Osteoblast (primary cell): ENCODE measurements at regions not wholly inside any gene's neighbourhood (a gene's known extent, or its start where the extent isn't known, plus 50 kb on each side); places are given as distances from the start of the nearest gene placed in this dataset.

Source experiments
- DNase-seq: peaks from one replicate; pipeline ENCODE4 v3.0.0; 2011; ENCODE audit warnings: low spot score, mixed read lengths; ENCODE audit not compliant: insufficient read length; ENCODE audit errors: missing footprints
- H2AFZ ChIP-seq: 2 replicates; pipeline ENCODE4 v1.6.0; 2011; ENCODE audit warnings: mild to moderate bottlenecking, low read length
- H3K27ac ChIP-seq: 2 replicates; pipeline ENCODE4 v1.5.1; 2011; ENCODE audit warnings: mild to moderate bottlenecking, low read depth, low read length, moderate library complexity
- H3K27me3 ChIP-seq: 2 replicates; pipeline ENCODE4 v1.6.0; 2012; ENCODE audit warnings: mild to moderate bottlenecking, control low read depth, inconsistent platforms, low read length, moderate library complexity; ENCODE audit not compliant: insufficient read depth
- H3K36me3 ChIP-seq: 2 replicates; pipeline ENCODE4 v1.5.1; 2011; ENCODE audit warnings: mild to moderate bottlenecking, low read length, control low read depth, moderate library complexity; ENCODE audit not compliant: insufficient read depth
- H3K4me1 ChIP-seq: 2 replicates; pipeline ENCODE4 v1.5.1; 2011; ENCODE audit warnings: mild to moderate bottlenecking, low read length, control low read depth, moderate library complexity; ENCODE audit not compliant: insufficient read depth
- H3K4me2 ChIP-seq: 2 replicates; pipeline ENCODE4 v1.6.0; 2011; ENCODE audit warnings: mild to moderate bottlenecking, low read length; ENCODE audit not compliant: insufficient read depth
- H3K4me3 ChIP-seq: fragments of 200-600 bp; sonication (generic); 3 replicates; pipeline ENCODE4 v1.5.1; 2012; ENCODE audit warnings: mild to moderate bottlenecking, low read length, inconsistent platforms; ENCODE audit not compliant: insufficient read depth
- H3K79me2 ChIP-seq: 2 replicates; pipeline ENCODE4 v1.6.0; 2012; ENCODE audit warnings: mild to moderate bottlenecking, low read length, control low read depth, inconsistent platforms; ENCODE audit not compliant: insufficient read depth
- H3K9me3 ChIP-seq: 2 replicates; pipeline ENCODE4 v1.5.1; 2011; ENCODE audit warnings: low read depth, low read length, control low read depth
- H4K20me1 ChIP-seq: 2 replicates; pipeline ENCODE4 v1.6.0; 2012; ENCODE audit warnings: mild to moderate bottlenecking, low read length, control low read depth; ENCODE audit not compliant: insufficient read depth
- CTCF ChIP-seq: IDR thresholded peaks from 2 replicates; pipeline ENCODE4 v1.5.1; 2011; ENCODE audit warnings: mild to moderate bottlenecking, low read depth, low read length, moderate library complexity; ENCODE audit errors: extremely low read depth

GRCh38 chr5:174626369-174626920, 97.9 kb upstream of the MSX2 start:
- H2AFZ ChIP-seq: no peak overlapping the region
- H3K79me2 ChIP-seq: no peaks in the 10 kb centered on the region
- H3K36me3 ChIP-seq: no peaks in the 10 kb centered on the region
- no peak overlapping the region for H3K27ac ChIP-seq
- H3K4me1 ChIP-seq: no peaks in the 10 kb centered on the region
- no peak for TF ChIP-seq CTCF
- H3K4me2 ChIP-seq: no peak overlapping the region
- no peaks in the 10 kb centered on the region for H4K20me1 ChIP-seq
- H3K9me3 ChIP-seq: no peaks in the 10 kb centered on the region
- DNase-seq: no peak
- no peak overlapping the region for H3K4me3 ChIP-seq
- H3K27me3 ChIP-seq: no peaks in the 10 kb centered on the region

- Histone ChIP-seq H3K4me1 (no peaks in the 10 kb centered on the region), H3K27me3 (no peaks in the 10 kb centered on the region), H3K36me3 (no peaks in the 10 kb centered on the region)
Observed at GRCh38 chr5:174636094-174636493, 88.3 kb upstream of the MSX2 start.

GRCh38 chr5:174642816-174643405, 81.5 kb upstream of the MSX2 start:
- DNase-seq: no peak
- no peak overlapping the region for H3K4me2 ChIP-seq
- no peak for TF ChIP-seq CTCF
- no peaks in the 10 kb centered on the region for H4K20me1 ChIP-seq
- no peaks in the 10 kb centered on the region for H3K9me3 ChIP-seq
- H3K4me1 ChIP-seq: no peaks in the 10 kb centered on the region
- H3K27me3 ChIP-seq: no peaks in the 10 kb centered on the region
- no peak overlapping the region for H2AFZ ChIP-seq
- no peak overlapping the region for H3K27ac ChIP-seq
- no peaks in the 10 kb centered on the region for H3K36me3 ChIP-seq
- H3K79me2 ChIP-seq: no peaks in the 10 kb centered on the region
- H3K4me3 ChIP-seq: no peak overlapping the region

More at GRCh38 chr5:174636094-174636493, 88.3 kb upstream of the MSX2 start:
- H3K4me3 ChIP-seq: no peak overlapping the region
- TF ChIP-seq CTCF: no peak
- no peaks in the 10 kb centered on the region for H4K20me1 ChIP-seq
- H3K27ac ChIP-seq: no peak overlapping the region
- H3K9me3 ChIP-seq: no peaks in the 10 kb centered on the region
- no peak overlapping the region for H2AFZ ChIP-seq
- no peak overlapping the region for H3K4me2 ChIP-seq
- H3K79me2 ChIP-seq: no peaks in the 10 kb centered on the region
- DNase-seq: no peak

- H3K4me1 ChIP-seq: no peaks in the 10 kb centered on the region
- H3K36me3 ChIP-seq: no peaks in the 10 kb centered on the region
- H3K27me3 ChIP-seq: no peaks in the 10 kb centered on the region
- H4K20me1 ChIP-seq: no peaks in the 10 kb centered on the region
- TF ChIP-seq CTCF: no peak
- no peak overlapping the region for H2AFZ ChIP-seq
- H3K9me3 ChIP-seq: no peaks in the 10 kb centered on the region
- DNase-seq: no peak
- no peak overlapping the region for H3K27ac ChIP-seq
- H3K4me2 ChIP-seq: no peak overlapping the region
- H3K4me3 ChIP-seq: no peak overlapping the region
- no peaks in the 10 kb centered on the region for H3K79me2 ChIP-seq
Observed at GRCh38 chr5:174644436-174644835, 79.9 kb upstream of the MSX2 start.
